Trophoblast cell (in vitro differentiated cells and primary cell): ENCODE measurements at regions not wholly inside any gene's neighbourhood (a gene's known extent, or its start where the extent isn't known, plus 50 kb on each side); places are given as distances from the start of the nearest gene placed in this dataset.
A peak's percentile ranks its signal among the peaks of the same experiment; 100 is the strongest.

Experiments used
- DNase-seq, 2 donors: peaks; one replicate each; pipeline ENCODE4 v3.0.0-alpha.2; 2016
- H2AFZ ChIP-seq: 2 replicates; pipeline ENCODE4 v1.6.1; 2013; ENCODE audit warnings: low read length, moderate library complexity, mild to moderate bottlenecking; ENCODE audit not compliant: insufficient read depth, poor library complexity
- H2AK5ac ChIP-seq: 2 replicates; pipeline ENCODE4 v1.6.1; 2013; ENCODE audit warnings: mild to moderate bottlenecking, low read length
- H2BK120ac ChIP-seq: 2 replicates; pipeline ENCODE4 v1.6.1; 2013; ENCODE audit warnings: low read length, mild to moderate bottlenecking, moderate library complexity; ENCODE audit not compliant: insufficient read depth, poor library complexity
- H2BK12ac ChIP-seq: 2 replicates; pipeline ENCODE4 v1.6.1; 2013; ENCODE audit warnings: mild to moderate bottlenecking, low read length, moderate library complexity
- H2BK5ac ChIP-seq: 2 replicates; pipeline ENCODE4 v1.6.1; 2013; ENCODE audit warnings: low read length, low read depth, moderate library complexity, mild to moderate bottlenecking; ENCODE audit not compliant: poor library complexity
- H3K14ac ChIP-seq: 2 replicates; pipeline ENCODE4 v1.6.1; 2013; ENCODE audit warnings: mild to moderate bottlenecking, low read length
- H3K18ac ChIP-seq: 2 replicates; pipeline ENCODE4 v1.6.1; 2013; ENCODE audit warnings: mild to moderate bottlenecking, low read length
- H3K23ac ChIP-seq: 2 replicates; pipeline ENCODE4 v1.6.1; 2013; ENCODE audit warnings: low read length
- H3K27ac ChIP-seq: 2 replicates; pipeline ENCODE4 v1.5.1; 2013; ENCODE audit warnings: low read depth, mild to moderate bottlenecking, inconsistent platforms, low read length, moderate library complexity
- H3K27me3 ChIP-seq: 2 replicates; pipeline ENCODE4 v1.6.1; 2013; ENCODE audit warnings: inconsistent platforms, mild to moderate bottlenecking, low read length, moderate library complexity; ENCODE audit not compliant: insufficient read depth
- H3K36me3 ChIP-seq, 2 experiments: 1 replicate in 1 of 2; 2 replicates in 1 of 2; pipeline ENCODE4 v1.6.1; 2013; ENCODE audit warnings: low read length in 2 of 2, mild to moderate bottlenecking in 2 of 2, moderate library complexity in 1 of 2; ENCODE audit not compliant: insufficient read depth in 2 of 2, control insufficient read depth in 1 of 2
- H3K4ac ChIP-seq: 2 replicates; pipeline ENCODE4 v1.6.1; 2013; ENCODE audit warnings: low read depth, mild to moderate bottlenecking, low read length, moderate library complexity
- H3K4me1 ChIP-seq, 2 experiments: 1 replicate in 1 of 2; 2 replicates in 1 of 2; pipeline ENCODE4 v1.6.1; 2013; ENCODE audit warnings: low read length in 2 of 2, mild to moderate bottlenecking in 2 of 2, moderate library complexity in 1 of 2; ENCODE audit not compliant: insufficient read depth in 2 of 2, control insufficient read depth in 1 of 2
- H3K4me2 ChIP-seq: 2 replicates; pipeline ENCODE4 v1.6.1; 2013; ENCODE audit warnings: inconsistent platforms, mild to moderate bottlenecking, low read length, moderate library complexity
- H3K4me3 ChIP-seq: 2 replicates; pipeline ENCODE4 v1.5.1; 2013; ENCODE audit warnings: mild to moderate bottlenecking, low read depth, low read length, inconsistent platforms
- H3K79me1 ChIP-seq: one replicate; pipeline ENCODE4 v1.6.1; 2013; ENCODE audit warnings: low read length
- H3K79me2 ChIP-seq: 2 replicates; pipeline ENCODE4 v1.6.1; 2013; ENCODE audit warnings: low read length, mild to moderate bottlenecking; ENCODE audit not compliant: control insufficient read depth, insufficient read depth, poor library complexity
- H3K9ac ChIP-seq: 2 replicates; pipeline ENCODE4 v1.6.1; 2013; ENCODE audit warnings: mild to moderate bottlenecking, low read length
- H3K9me3 ChIP-seq: 2 replicates; pipeline ENCODE4 v1.6.1; 2013; ENCODE audit warnings: low read depth, mild to moderate bottlenecking, control low read depth, inconsistent platforms, low read length; ENCODE audit not compliant: insufficient read depth
- H4K12ac ChIP-seq: 2 replicates; pipeline ENCODE4 v1.6.1; 2013; ENCODE audit warnings: low read depth, mild to moderate bottlenecking, low read length, moderate library complexity
- H4K8ac ChIP-seq: 2 replicates; pipeline ENCODE4 v1.6.1; 2013; ENCODE audit warnings: low read depth, mild to moderate bottlenecking, low read length, moderate library complexity
- H4K91ac ChIP-seq: one replicate; pipeline ENCODE4 v1.6.1; 2013; ENCODE audit warnings: low read depth, mild to moderate bottlenecking, low read length, moderate library complexity
- WGBS: extraction: QIAGEN DNeasy Blood & Tissue Kit; methylation state at CpG from one replicate; pipeline ENCODE4 v1.1.7; 2013; ENCODE audit warnings: missing lambda C conversion rate; ENCODE audit not compliant: insufficient read length, insufficient coverage; ENCODE audit errors: extremely low coverage; 5-methylcytosine and 5-hydroxymethylcytosine counted together

- Histone ChIP-seq H3K4me1 (peaks cover 27 to 32% of the 10 kb centered on the region in 2 experiments), H4K12ac (no peak overlapping the region), H2BK120ac (no peak overlapping the region), H2BK5ac (peak overlapping the region; percentile 13), H2AFZ (no peak overlapping the region), H3K18ac (no peak overlapping the region), H3K27me3 (no peaks in the 10 kb centered on the region), H3K23ac (no peak overlapping the region), H2AK5ac (no peak overlapping the region), H3K9me3 (no peaks in the 10 kb centered on the region), H3K79me2 (no peaks in the 10 kb centered on the region), H3K36me3 (no peaks in the 10 kb centered on the region), H3K4me3 (no peak overlapping the region), H3K9ac (no peak overlapping the region), H4K8ac (peak overlapping the region; percentile 64), H3K14ac (no peak overlapping the region), H2BK12ac (peak overlapping the region; percentile 31), H4K91ac (peak overlapping the region; percentile 86), H3K79me1 (peaks cover 30% of the 10 kb centered on the region), H3K27ac (peak overlapping the region; percentile 15), H3K4me2 (no peak overlapping the region), H3K4ac (no peak overlapping the region)
- no CpG with 5 or more reads among the region's 3 CpGs for WGBS
- DNase-seq = peak; percentile 57 to 89
These were observed 170.0 kb downstream of the NUFIP1 start for GRCh38 chr13:44819245-44819644.

GRCh38 chr13:44818428-44818827, 170.8 kb downstream of the NUFIP1 start:
- Histone ChIP-seq H3K79me1 (peaks cover 31% of the 10 kb centered on the region), H2BK5ac (peak overlapping the region; percentile 13), H3K27ac (peak overlapping the region; percentile 15), H2BK120ac (peak overlapping the region; percentile 23), H3K9ac (no peak overlapping the region), H3K4me3 (no peak overlapping the region), H3K27me3 (no peaks in the 10 kb centered on the region), H3K79me2 (no peaks in the 10 kb centered on the region), H3K18ac (no peak overlapping the region), H4K12ac (no peak overlapping the region), H3K36me3 (no peaks in the 10 kb centered on the region), H3K4me2 (no peak overlapping the region), H4K91ac (peak overlapping the region; percentile 58), H3K23ac (no peak overlapping the region), H3K14ac (no peak overlapping the region), H2AK5ac (no peak overlapping the region), H4K8ac (peak overlapping the region; percentile 64), H2AFZ (no peak overlapping the region), H3K9me3 (no peaks in the 10 kb centered on the region), H3K4me1 (peaks cover 27 to 35% of the 10 kb centered on the region in 2 experiments), H2BK12ac (peak overlapping the region; percentile 31), H3K4ac (no peak overlapping the region)
- no CpG with 5 or more reads among the region's 6 CpGs for WGBS
- peak; percentile 73 to 90 for DNase-seq

DNA sequence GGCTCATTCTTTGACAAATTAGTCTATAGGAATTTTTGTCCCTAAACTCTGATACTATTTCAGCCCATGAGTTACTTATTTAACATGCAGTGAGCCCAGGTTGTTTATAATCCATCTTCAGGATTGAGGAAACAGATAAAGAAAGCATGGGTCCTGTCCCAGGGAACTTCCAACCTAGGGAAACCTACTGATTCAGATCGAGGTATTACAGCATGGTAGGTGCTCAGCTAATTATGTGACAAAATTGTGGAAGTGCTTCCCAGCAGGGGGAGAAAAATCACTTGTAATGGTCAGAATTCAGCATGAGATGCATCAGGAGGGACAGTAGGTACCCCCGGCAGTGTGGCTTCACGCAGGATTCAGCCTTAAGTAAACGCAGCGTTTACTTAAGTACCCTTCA, 171.3 kb downstream of the NUFIP1 start:
- peaks cover 27 to 35% of the 10 kb centered on the region in 2 experiments for H3K4me1 ChIP-seq
- H3K9me3 ChIP-seq = no peaks in the 10 kb centered on the region
- H3K9ac ChIP-seq = no peak overlapping the region
- peak overlapping the region; percentile 98 for H2BK12ac ChIP-seq
- H3K27me3 ChIP-seq = no peaks in the 10 kb centered on the region
- no CpG with 5 or more reads among the region's 5 CpGs for WGBS
- H3K18ac ChIP-seq = no peak overlapping the region
- peak overlapping the region; percentile 80 for H2BK5ac ChIP-seq
- no peak overlapping the region for H2AK5ac ChIP-seq
- peak overlapping the region; percentile 43 for H3K27ac ChIP-seq
- H4K12ac ChIP-seq = no peak overlapping the region
- H4K8ac ChIP-seq = no peak overlapping the region
- no peaks in the 10 kb centered on the region for H3K36me3 ChIP-seq
- H2BK120ac ChIP-seq = peak overlapping the region; percentile 92
- H3K79me2 ChIP-seq = no peaks in the 10 kb centered on the region
- peak overlapping the region; percentile 73 for H3K4ac ChIP-seq
- H3K4me2 ChIP-seq = no peak overlapping the region
- DNase-seq = peak; percentile 71 to 91
- peaks cover 31% of the 10 kb centered on the region for H3K79me1 ChIP-seq
- H3K23ac ChIP-seq = no peak overlapping the region
- H3K14ac ChIP-seq = no peak overlapping the region
- H2AFZ ChIP-seq = no peak overlapping the region
- H3K4me3 ChIP-seq = no peak overlapping the region
- peak overlapping the region; percentile 93 for H4K91ac ChIP-seq

GRCh38 chr13:44817131-44817671, 172.1 kb downstream of the NUFIP1 start:
- no peak overlapping the region for H3K4me3 ChIP-seq
- peak; percentile 98 to 100 for DNase-seq
- peak overlapping the region; percentile 35 for H2BK5ac ChIP-seq
- H3K14ac ChIP-seq = peak overlapping the region; percentile 28
- H3K18ac ChIP-seq = peak overlapping the region; percentile 32
- H3K23ac ChIP-seq = no peak overlapping the region
- peaks cover 27 to 35% of the 10 kb centered on the region in 2 experiments for H3K4me1 ChIP-seq
- H4K91ac ChIP-seq = peak overlapping the region; percentile 69
- peak overlapping the region; percentile 47 for H4K8ac ChIP-seq
- H2BK12ac ChIP-seq = peak overlapping the region; percentile 20
- H2AK5ac ChIP-seq = peak overlapping the region; percentile 16
- peak overlapping the region; percentile 65 for H2BK120ac ChIP-seq
- no peak overlapping the region for H3K4me2 ChIP-seq
- no peaks in the 10 kb centered on the region for H3K27me3 ChIP-seq
- peak overlapping the region; percentile 5 for H3K4ac ChIP-seq
- no peaks in the 10 kb centered on the region for H3K9me3 ChIP-seq
- peak overlapping the region; percentile 31 for H3K27ac ChIP-seq
- no peak overlapping the region for H3K9ac ChIP-seq
- H3K36me3 ChIP-seq = no peaks in the 10 kb centered on the region
- H3K79me1 ChIP-seq = peaks cover 31% of the 10 kb centered on the region
- no peak overlapping the region for H4K12ac ChIP-seq
- WGBS = no CpG with 5 or more reads among the region's 5 CpGs
- H2AFZ ChIP-seq = no peak overlapping the region
- H3K79me2 ChIP-seq = no peaks in the 10 kb centered on the region
